ENCODE measurements at regions not wholly inside any gene's neighbourhood (a gene's known extent, or its start where the extent isn't known, plus 50 kb on each side); places are given as distances from the start of the nearest gene placed in this dataset.
"Not testable (repeated sequence)": the region's sequence is repeated elsewhere in the genome, so short reads cannot be mapped to it uniquely, and the experiment has no call there.

DNA sequence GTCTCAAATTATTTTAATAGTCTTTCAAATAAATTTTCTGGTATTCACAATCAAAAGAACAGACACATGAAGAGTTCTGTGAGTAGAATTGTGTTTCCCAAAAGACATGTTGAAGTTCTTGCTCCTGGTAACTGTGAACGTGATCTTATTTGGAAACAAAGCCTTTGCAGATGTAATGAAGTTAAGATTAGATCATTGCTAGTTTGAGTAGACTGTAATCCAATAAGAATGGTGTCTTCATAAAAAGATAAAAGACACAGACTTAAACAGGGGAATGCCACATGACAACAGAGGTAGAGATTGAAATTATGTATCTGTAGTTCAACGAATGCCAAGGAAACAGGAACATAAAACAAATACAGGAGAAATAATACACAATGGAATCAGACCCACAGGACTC lies 357.4 kb upstream of the CA10 start:
- no peak for DNase-seq

DNA sequence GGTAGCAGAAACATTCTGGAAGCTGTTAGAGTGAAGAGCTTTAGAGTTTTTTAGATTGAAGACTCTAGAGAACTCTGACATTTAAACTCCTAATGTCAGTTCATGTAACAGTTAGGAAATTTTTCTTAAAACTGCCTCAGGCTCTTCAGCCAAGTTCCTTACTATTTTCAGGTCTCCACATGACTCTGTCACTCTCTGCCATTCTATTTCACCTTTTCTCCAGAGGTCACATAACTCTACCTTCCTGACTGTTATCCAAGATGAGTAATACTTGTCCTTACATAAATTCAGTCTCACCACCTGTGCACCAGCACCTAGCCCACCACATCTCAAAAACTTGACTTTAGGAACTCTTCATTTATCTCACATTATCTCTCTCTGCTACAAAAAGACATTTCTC lies 347.1 kb upstream of the CA10 start:
- DNase-seq: no peak

DNA sequence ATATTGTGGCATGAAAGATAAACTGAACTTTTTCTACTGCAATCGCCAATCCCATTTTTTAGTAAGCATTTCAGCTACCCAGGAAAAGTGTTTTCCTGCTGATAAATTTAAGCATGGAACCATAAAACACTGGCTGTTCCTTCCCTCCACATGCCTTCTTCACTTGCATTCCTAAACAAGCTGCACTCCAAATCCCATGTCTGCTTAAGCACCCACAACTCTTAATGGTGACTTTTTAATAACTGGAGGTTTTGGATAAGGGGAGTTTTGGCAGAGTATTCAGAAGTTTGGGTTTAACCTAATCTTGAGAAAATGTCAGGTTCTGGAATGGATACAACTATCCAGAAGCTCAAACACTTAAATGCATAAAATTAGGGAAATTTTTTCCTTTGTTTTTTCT lies 345.6 kb upstream of the CA10 start:
- no peak for DNase-seq

DNA sequence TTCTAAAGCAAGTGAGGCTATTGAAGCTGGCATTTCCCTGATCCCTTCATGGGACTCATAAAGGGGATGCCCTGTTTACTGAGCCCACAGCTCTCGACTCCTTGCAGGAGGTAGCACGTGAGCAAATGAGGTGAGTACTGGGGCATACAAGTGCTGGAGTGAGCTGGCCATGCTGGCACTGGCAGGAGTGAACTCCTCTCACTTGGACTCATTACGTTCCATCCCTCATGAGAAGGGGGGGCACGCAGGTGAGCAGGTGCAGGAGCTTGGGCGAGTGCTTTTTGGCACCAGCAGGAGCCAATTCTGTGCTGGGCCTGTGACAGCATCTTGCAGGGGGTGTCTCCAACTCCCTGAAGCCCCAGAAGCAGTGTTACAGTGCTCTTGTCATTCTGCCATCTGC lies 337.1 kb upstream of the CA10 start:
- no peak for DNase-seq

DNA sequence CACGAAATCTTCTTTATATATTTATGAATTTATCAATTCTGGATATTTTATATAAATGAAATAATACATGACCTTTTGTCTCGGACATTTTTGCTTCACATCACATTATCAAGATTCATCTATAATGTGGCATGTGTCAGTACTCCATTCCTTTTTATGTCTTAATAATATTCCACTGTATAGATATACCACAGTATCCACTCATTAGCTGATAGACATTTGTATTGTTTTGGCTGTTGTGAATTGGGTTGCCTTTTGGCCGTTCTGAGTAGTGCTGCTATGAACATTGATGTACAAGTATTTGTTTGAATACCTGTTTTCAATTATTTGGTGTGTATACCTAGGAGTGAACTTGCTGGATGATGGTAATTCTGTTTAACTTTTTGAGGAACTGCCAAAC lies 323.8 kb upstream of the CA10 start:
- DNase-seq: no peak

DNA sequence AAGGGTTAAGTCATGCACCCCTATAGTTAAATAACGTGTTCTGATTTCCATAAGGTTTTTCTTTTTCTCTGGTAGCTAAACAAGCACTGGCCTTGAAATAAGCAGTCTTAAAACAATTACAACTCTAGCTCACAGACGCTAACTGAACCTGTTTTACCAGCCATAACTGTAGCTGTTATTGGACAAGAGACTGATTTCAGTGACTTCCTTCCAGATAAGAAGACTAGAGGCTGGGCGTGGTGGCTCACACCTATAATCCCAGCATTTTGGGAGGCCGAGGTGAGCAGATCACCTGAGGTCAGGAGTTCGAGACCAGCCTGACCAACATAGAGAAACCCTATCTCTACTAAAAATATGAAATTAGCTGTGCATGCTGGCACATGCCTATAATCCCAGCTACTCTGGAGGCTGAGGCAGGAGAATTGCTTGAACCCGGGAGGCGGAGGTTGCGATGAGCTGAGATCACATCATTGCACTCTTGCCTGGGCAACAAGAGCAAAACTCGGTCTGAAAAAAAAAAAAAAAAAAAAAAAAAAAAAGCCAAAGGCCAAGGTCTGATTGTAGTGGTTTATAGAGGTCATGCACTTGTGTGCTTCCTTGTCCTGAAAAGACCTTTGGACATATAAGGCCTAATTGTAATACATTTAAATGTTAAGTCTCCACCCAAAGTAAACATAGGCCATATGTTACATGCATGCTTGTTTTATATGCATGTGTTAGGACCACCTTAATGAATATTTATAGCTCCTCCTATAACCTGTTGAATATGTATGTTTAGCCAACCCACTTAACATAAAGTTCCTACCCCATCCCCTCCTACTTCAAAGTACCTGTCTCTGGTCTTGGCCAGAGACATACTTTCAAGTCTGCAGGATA lies 319.5 kb upstream of the CA10 start:
- no peak for DNase-seq

DNA sequence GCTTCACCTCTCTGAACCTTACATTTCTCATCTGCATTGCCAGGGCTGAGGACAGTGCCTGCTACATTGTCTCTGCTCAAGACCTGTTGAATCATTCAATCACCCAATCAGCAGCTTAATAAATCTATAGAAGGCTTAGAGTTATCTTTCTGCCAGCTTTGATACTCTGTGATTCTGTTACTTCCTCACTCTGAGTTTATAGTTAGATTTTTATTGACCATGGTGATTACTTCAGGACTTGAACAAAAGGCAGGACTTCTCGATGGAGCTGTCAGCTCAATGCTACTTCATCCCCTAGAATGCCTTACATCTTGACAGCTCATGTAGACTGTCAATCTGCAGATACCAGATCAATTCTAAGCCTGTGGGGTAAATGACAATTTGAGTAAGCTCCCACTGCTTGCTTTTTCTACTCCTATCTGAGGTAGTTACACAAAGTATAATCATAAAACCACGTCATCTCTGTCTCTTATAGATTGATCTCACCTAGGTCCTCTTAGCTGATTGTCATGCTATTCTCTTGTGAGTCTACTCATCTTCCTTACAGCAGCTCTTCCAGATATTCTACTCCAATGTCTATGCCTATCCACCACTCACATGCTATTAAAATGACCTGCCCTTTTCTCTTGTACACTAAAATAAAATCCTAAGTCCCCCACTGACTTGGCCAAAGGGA lies 318.3 kb upstream of the CA10 start:
- DNase-seq: no peak

DNA sequence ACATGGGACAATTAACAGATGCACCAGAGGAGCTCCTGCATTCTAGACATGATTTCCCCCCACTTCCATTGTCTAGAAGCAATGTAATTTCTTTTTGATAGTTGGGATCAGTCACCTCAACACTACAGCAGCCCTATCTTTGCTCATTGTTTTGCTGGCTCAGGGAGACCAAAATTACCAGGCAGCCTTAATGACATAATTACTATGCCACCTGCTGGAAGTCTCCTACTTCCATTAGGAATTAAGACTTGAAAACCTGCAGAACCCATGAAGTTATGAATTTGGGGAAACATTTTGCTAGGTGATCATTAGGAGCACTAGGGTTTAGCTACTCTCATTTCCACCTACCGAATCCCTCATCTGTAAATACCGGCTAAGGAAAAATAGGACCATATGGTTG lies 312.0 kb upstream of the CA10 start:
- DNase-seq: no peak

DNA sequence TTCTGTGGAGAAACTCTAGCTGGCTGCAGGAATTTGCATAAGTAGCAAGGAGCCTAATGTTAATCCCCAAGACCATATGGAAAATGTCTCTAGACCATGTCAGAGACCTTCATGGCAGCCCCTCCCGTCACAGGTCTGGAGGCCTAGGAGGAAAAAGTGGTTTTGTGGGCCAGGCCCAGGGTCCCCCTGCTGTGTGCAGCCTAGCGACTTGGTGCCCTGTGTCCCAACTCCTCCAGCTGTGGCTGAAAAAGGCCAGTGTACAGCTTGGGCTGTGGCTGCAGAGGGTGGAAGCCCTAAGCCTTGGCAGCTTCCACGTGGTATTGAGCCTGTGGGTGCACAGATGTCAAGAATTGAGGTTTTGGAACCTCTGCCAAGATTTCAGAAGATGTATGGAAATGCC lies 306.9 kb upstream of the CA10 start:
- no peak for DNase-seq

DNA sequence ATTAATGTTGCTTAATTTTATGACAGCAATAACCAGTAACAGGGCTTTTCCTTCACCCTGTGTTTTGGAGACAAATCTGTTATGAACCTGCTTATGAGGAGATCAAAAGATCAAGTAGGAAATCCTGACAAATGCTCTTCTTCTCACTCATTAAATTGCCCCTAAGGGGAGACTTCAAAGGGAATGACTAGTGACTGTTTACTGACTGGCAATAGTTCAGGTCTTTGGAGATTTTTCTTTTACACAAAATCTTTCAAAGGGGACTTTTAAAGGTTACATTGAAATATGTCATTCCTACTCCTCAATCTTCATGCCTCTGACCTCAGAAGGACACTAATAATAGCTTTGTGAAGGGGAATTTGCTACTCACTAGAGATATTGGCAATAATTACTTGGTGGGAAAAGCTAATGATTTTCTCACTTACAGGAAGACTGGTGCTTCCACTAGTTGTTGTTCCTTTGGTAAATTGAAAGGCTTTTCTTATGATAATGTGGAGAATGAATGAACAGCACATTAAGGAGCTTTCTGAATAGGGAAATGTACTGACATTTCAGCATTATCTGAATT lies 292.9 kb upstream of the CA10 start:
- no peak for DNase-seq

DNA sequence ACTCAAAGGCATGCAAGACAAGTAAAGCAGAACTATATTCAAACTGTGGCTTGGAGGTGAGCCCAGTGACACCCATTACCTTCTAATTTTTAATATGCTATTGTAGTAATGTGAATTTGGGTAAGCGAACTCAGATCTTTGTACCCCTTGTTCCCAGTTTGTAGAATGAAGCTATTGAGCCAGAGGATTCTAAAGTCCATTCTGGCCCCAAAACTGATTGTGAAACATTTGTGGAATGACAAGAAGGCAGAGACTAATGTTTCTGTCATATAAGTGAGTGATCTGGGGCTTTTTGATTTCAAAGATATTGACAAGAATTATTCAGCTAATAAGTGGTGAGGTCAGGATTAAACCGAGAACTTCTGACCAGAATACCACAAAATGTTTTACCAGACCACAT lies 283.8 kb upstream of the CA10 start:
- DNase-seq: no peak

DNA sequence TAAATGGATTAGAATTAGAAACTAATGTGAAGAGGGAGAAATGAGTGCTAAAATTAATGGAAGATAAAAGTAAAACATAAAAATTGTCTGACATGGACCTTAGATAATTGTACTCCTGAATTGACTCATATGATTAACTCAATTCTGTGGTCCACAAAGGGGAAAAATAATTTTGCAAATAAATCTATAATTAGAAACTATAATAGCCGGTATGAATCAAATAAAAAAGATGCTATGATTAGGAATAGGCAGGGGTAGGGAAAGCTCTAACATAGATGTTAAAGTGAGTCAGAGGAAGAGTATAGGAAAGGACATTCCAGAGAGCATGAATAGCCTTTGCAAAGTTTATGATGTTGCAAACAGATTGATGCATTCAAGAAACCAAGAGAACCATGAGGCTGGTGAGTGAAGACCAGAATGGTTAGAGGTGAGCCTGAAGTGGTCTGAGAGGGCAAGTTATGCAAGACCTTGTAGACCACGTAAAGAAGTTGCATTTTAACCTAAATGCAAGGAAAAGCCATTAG lies 262.1 kb upstream of the CA10 start:
- DNase-seq: peak; percentile 1

DNA sequence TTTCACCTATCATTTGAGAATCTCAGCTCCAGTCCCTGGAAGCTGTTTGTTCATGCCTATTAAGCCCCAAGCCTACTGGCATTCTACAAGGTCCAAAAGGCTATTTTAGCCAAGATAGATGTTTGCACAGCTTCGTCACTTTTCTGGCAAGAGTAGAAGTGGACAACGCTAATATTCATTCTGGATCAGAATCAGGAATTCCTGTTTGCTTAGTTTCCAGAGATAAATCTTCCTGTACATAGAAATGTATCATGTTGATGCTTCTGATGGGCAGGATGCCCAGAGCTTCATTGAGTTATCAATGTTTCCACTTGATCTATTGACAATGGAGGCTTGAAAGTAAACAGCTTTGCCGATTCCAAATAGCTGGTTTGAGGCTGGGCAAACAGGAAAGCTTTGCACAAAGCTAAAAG lies 260.7 kb upstream of the CA10 start:
- peak; percentile 10 for DNase-seq

DNA sequence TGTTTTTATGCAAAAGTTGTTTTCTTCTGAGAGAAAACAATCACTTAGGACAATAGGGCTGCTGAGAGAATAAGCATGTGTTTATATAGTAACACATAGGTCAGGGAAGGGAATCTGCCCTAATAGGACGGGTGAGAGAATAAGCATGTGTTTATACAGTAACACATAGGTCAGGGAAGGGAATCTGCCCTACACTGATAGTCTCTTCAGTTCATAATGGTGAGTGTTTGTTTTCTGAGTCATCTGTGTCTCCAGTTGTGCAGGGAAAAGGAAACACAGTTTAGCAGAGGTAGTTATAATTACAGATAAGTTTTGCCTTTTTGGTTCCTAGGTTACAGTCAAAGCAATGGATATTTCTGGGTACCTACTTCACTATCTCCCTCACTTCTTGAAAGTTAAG lies 252.3 kb upstream of the CA10 start:
- DNase-seq: no peak

DNA sequence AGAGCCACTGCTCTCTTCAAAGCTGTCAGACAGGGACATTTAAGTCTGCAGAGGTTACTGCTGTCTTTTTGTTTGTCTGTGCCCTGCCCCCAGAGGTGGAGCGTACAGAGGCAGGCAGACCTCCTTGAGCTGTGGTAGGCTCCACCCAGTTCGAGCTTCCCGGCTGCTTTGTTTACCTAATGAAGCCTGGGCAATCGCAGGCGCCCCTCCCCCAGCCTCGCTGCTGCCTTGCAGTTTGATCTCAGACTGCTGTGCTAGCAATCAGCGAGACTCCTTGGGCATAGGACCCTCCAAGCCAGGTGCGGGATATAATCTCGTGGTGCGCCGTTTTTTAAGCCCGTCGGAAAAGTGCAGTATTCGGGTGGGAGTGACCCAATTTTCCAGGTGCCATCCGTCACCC lies 250.7 kb upstream of the CA10 start:
- DNase-seq: not testable (repeated sequence)

DNA sequence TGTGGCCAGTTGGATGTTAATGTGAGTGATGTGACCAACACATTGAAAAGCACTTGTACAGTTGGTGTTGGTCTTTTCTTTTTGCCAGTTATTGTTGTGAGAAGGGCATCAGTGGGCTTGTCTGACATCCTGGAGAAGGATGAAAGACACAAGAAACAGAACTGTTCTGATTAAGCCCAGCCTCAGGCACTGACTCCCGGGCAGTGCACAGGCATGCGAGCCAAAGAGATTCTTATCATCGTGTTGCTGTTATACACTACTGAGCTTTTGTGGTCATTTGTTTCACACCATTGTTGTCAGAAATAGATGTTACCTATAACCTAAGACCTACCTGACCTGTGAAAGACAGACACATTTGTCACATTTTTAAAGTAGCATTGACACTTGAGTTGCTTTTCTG lies 236.8 kb upstream of the CA10 start:
- no peak for DNase-seq

DNA sequence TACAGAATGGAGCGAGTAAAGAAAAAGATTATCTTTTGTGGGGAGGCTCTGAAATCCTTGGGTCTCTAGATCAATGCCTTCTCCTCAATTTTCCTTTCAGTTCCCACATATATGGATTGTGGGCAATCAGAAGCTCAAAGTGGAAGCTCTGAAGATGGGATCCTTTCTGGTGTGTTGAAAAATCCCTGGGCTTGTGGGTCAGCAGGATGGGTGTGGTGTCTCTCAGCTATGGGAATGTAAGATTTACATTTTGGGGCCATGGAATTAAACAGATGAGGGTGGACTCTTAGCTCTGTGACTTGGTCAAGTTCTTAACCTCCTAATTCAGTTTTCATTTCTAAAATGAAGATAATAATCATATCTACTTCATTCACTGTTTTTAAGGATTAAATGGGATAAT lies 231.9 kb upstream of the CA10 start:
- DNase-seq: no peak

DNA sequence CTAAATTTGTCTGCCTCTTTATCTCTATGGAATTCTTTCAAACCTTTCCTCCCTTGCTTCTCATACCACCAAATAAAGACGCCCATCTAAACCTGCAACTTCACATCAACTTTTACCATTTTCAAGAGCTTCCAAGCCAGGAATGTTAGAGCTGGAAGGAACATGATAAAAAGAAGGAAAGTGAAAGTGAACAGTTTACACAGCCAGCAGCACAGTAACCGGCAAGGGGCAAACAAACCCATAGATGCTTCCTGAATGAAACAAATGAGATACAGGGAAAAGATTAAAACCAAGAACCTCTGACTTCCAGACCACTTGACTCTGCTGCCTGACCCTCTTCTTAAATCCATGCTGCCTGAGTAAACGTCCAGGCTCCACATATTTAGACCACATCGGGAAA lies 231.1 kb upstream of the CA10 start:
- DNase-seq: no peak

DNA sequence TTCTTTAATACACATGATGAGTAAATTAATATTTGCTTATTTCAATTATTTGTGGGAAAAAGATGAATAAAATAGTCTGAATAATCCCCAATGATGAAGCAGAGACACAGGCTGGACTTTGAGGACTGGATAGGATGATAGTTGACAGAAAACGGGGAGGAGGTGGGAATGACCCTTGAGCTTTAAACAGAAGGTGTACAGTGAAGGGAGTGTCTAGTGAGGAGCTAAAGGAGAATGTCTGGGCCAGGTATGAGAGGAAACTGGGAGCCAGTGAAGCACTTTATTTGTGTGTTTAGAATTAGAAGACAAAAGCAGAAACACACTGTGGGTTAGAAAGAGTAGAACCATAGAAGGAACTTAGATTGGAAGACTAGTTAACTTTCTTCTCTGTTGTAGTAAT lies 230.4 kb upstream of the CA10 start:
- DNase-seq: no peak

DNA sequence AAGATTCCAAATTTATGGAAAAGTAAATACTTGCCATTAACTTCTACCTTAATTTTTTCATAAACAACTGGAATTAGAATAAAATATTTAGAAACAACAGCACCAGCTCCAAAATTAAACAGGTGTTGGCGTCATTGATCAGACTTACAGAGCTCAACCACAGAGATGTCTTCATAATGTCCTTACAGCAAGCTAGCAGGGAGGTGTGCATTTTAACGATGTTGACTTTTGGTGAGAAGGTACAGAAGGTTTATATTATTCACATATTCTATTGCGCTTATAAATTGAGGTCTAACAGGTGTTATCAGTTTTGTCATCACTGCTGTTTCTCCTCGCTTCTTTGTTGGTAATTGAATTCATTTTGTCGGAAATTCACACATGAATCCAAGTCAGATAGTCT lies 226.2 kb upstream of the CA10 start:
- DNase-seq: no peak

DNA sequence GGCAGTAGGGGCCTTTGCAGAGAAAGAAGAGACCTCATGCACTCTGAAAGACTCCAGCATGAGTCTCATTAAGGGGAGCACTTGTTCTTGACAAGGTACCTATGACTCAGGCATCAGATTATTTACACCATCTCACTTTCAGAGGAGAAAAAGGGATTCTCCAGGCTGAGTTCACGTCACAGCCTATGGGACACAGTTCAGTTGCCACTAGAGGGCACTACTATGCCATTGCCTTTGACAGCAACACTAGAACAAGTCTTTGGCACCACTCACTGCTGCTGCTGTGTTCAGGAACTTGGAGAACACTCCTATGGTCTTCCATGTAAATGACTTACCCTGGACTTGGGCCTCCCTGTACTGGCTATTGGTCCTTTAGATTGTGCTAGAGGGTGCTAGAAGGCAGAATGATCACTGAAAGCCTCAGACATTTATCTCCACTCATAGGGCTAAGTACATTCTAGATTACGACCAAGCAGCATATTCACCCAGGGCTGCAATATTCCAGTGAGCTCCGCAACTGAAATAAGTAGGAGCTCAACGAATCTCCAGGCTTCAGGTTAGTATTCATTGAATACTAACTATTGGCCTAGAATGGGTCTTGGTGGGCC lies 225.1 kb upstream of the CA10 start:
- DNase-seq: peak; percentile 3

DNA sequence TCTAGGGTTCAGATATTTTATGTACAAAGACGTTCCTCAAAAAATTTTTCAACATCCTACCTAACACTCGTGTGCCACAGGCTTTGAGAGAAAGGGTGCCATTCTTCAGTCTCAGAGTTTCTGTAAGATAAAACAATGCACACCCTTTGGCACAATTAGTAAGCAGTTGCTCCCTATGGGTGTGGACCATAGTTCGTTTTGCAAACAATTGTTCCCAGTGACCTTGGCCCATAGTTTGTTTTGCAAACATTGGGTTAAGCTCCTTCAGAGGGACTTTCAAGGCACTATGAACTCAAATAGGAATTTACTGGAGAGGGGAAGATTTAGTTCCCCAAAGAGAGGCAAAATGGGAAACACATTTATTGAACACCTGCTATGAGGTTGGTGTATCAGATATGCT lies 220.3 kb upstream of the CA10 start:
- DNase-seq: no peak

DNA sequence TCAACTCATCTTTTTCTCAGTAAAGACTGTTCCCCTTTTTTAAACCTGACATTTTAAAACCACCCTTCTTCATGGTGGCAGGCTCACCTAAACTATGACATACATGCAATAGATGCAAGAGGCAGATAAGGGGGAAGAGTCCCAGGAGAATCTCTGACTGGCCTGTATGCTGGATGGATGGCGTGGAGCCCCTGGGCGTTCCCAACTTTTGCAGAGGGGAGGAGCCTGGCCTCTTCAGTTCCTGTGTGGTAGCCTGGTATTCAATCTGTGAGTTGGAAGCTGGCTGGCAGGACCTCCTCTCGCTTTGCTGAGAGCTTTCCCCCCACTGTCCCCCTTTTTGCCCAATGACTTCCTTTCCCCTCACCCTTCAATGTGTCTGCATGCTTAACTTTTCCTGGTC lies 217.6 kb upstream of the CA10 start:
- no peak for DNase-seq

Data from fibroblast of skin of abdomen (primary cell).